Endothelial cell of umbilical vein (primary cell): ENCODE measurements at regions not wholly inside any gene's neighbourhood (a gene's known extent, or its start where the extent isn't known, plus 50 kb on each side); places are given as distances from the start of the nearest gene placed in this dataset.

ENCODE experiments used
- BruUV-seq: library from RNA; stranded (reverse); fragments of 400-500 nt; replicated peaks from 2 replicates; lab custom pipeline; 2021; lab: Mats Ljungman, UMichigan
- CTCF ChIA-PET: fragments of 300-600, 350-600 bp; sonication (Branson Sonifier 250); formaldehyde crosslinking; loops from one replicate; lab custom pipeline; 2021; ENCODE audit warnings: antibody characterized with exemption, inconsistent platforms; lab: Charles Lee
- POLR2A ChIA-PET: fragments of 300-600, 350-600 bp; sonication (Branson Sonifier 250); formaldehyde crosslinking; loops from one replicate; lab custom pipeline; 2021; ENCODE audit warnings: antibody characterized with exemption, inconsistent platforms; lab: Charles Lee
- DNase-seq: peaks from one replicate; pipeline ENCODE4 v3.0.0-alpha.2; 2011; ENCODE audit warnings: low read depth, low spot score
- FAIRE-seq: peaks from 2 replicates; lab custom pipeline; 2011; peaks lifted over from hg19 to GRCh38; lab: Jason Lieb, UNC
- H2AFZ ChIP-seq: 2 replicates; pipeline ENCODE4 v1.6.0; 2012; ENCODE audit warnings: low read depth, low read length, control low read depth, inconsistent platforms
- H3K27ac ChIP-seq: 2 replicates; pipeline ENCODE4 v1.5.1; 2011; ENCODE audit warnings: low read depth, mild to moderate bottlenecking, control low read depth, low read length, moderate library complexity; ENCODE audit not compliant: insufficient read depth
- H3K27me3 ChIP-seq, 2 experiments: 2 replicates each; pipeline versions ENCODE4 v1.6.0 to v1.6.1; 2011; ENCODE audit warnings: low read length in 2 of 2, mixed read lengths in 1 of 2; ENCODE audit not compliant: control insufficient read depth in 2 of 2, insufficient read depth in 2 of 2
- H3K36me3 ChIP-seq, 2 experiments: 2 replicates in 1 of 2; 3 replicates in 1 of 2; pipeline ENCODE4 v1.5.1; 2011; ENCODE audit warnings: low read length in 2 of 2, mild to moderate bottlenecking in 1 of 2, moderate library complexity in 1 of 2; ENCODE audit not compliant: control insufficient read depth in 2 of 2, insufficient read depth in 2 of 2; ENCODE audit errors: extremely low read depth in 1 of 2
- H3K4me1 ChIP-seq: 3 replicates; pipeline ENCODE4 v1.5.1; 2011; ENCODE audit warnings: mild to moderate bottlenecking, low read length; ENCODE audit not compliant: control insufficient read depth, insufficient read depth; ENCODE audit errors: extremely low read depth
- H3K4me2 ChIP-seq: 2 replicates; pipeline ENCODE4 v1.6.1; 2011; ENCODE audit warnings: low read length, control low read depth, mixed read lengths; ENCODE audit not compliant: insufficient read depth
- H3K4me3 ChIP-seq, 3 experiments: fragments of 200-600 bp in 1 of 3; sonication (generic), shearing (Covaris generic) in 1 of 3; replicated peaks in 1 of 3; 2 replicates each; pipeline ENCODE4 v1.5.1; 2011 to 2016; ENCODE audit warnings: control low read depth in 3 of 3, low read length in 3 of 3, mild to moderate bottlenecking in 2 of 3, inconsistent platforms in 1 of 3, low read depth in 1 of 3, moderate library complexity in 1 of 3; ENCODE audit not compliant: insufficient read depth in 1 of 3
- H3K79me2 ChIP-seq: 2 replicates; pipeline ENCODE4 v1.6.0; 2012; ENCODE audit warnings: low read length, inconsistent platforms; ENCODE audit not compliant: control insufficient read depth, insufficient read depth
- H3K9ac ChIP-seq: replicated peaks from 2 replicates; pipeline ENCODE3; 2011; ENCODE audit warnings: low read length, control low read depth; ENCODE audit not compliant: insufficient read depth; ENCODE audit errors: extremely low read depth
- H3K9me1 ChIP-seq: replicated peaks from 3 replicates; pipeline ENCODE4 v1.6.0; 2011; ENCODE audit warnings: mild to moderate bottlenecking, low read length; ENCODE audit not compliant: control insufficient read depth, insufficient read depth; ENCODE audit errors: extremely low read depth
- H3K9me3 ChIP-seq: replicated peaks from 2 replicates; pipeline ENCODE4 v1.5.1; 2012; ENCODE audit warnings: low read length, inconsistent platforms; ENCODE audit not compliant: control insufficient read depth, insufficient read depth
- H4K20me1 ChIP-seq: replicated peaks from 2 replicates; pipeline ENCODE3; 2011; ENCODE audit warnings: mild to moderate bottlenecking, low read length; ENCODE audit not compliant: control insufficient read depth, insufficient read depth; ENCODE audit errors: extremely low read depth
- CTCF ChIP-seq, 2 donors: IDR thresholded peaks; 1 replicate in 1 of 2; 2 replicates in 1 of 2; pipeline ENCODE4 v1.5.1; 2011; ENCODE audit warnings: low read length in 2 of 2, mild to moderate bottlenecking in 2 of 2, moderate library complexity in 2 of 2, control low read depth in 1 of 2, inconsistent platforms in 1 of 2, low read depth in 1 of 2; ENCODE audit not compliant: insufficient read depth in 1 of 2; ENCODE audit errors: extremely low read depth in 1 of 2
- EZH2 ChIP-seq: IDR thresholded peaks from 2 replicates; pipeline ENCODE4 v1.6.1; 2012; ENCODE audit warnings: borderline replicate concordance, low read depth, mild to moderate bottlenecking, moderate library complexity, low read length, inconsistent platforms; ENCODE audit not compliant: severe bottlenecking
- FOS ChIP-seq: IDR thresholded peaks from 2 replicates; pipeline ENCODE4 v1.6.1; 2011; ENCODE audit warnings: mild to moderate bottlenecking, low read length, moderate library complexity, borderline replicate concordance; ENCODE audit not compliant: insufficient read depth
- GATA2 ChIP-seq: IDR thresholded peaks from 2 replicates; pipeline ENCODE4 v1.7.0; 2011; ENCODE audit warnings: low read depth, mild to moderate bottlenecking, moderate library complexity, mixed read lengths, low read length; ENCODE audit not compliant: insufficient read length, insufficient read depth
- JUN ChIP-seq: IDR thresholded peaks from 2 replicates; pipeline ENCODE4 v1.6.1; 2011; ENCODE audit warnings: borderline replicate concordance, low read depth; ENCODE audit not compliant: insufficient read length, insufficient read depth
- MAX ChIP-seq: IDR thresholded peaks from 2 replicates; pipeline ENCODE4 v1.6.1; 2011; ENCODE audit not compliant: insufficient read depth, insufficient read length
- MYC ChIP-seq: IDR thresholded peaks from one replicate; pipeline ENCODE4 v1.6.1; 2011; ENCODE audit warnings: mild to moderate bottlenecking, low read depth, low read length
- POLR2A ChIP-seq: IDR thresholded peaks from 2 replicates; pipeline ENCODE4 v1.6.1; 2012; ENCODE audit warnings: low read depth, mild to moderate bottlenecking, control low read depth, low read length
- POLR2AphosphoS5 ChIP-seq: IDR thresholded peaks from 2 replicates; pipeline ENCODE4 v1.6.1; 2012; ENCODE audit warnings: low read depth, mild to moderate bottlenecking, control low read depth, low read length, moderate library complexity; ENCODE audit not compliant: insufficient read depth
- dilution Hi-C: fragments of 300-500 bp; cut with MboI; formaldehyde crosslinking; loops from one replicate; pipeline ENCODE4 v1.15.0; 2019; ENCODE audit warnings: low sequenced_read_pairs; ENCODE audit not compliant: extremely low pct_ligation_motif_present
- intact Hi-C: fragments of 100-400 bp; cut with micrococcal nuclease; formaldehyde crosslinking; loops from one replicate; pipeline ENCODE4 v1.10.0; 2022

GRCh38 chr2:31666878-31667277 lies 86.1 kb upstream of the SRD5A2 start:
- H3K27me3 ChIP-seq, result no peaks in the 10 kb centered on the region
- no peak overlapping the region for H3K4me3 ChIP-seq
- no peaks in the 10 kb centered on the region for H3K4me1 ChIP-seq
- no peak for TF ChIP-seq EZH2
- no peak for TF ChIP-seq MAX
- TF ChIP-seq MYC, result no peak
- no peak for TF ChIP-seq CTCF (IDR thresholded peaks at IDR 0.05; ENCODE audit: extremely low read depth in 1 of 2, insufficient read depth in 1 of 2, low read depth in 1 of 2, low read length in 2 of 2)
- TF ChIP-seq GATA2, result no peak
- no peak for TF ChIP-seq POLR2A
- TF ChIP-seq POLR2AphosphoS5, result no peak
- no peak for TF ChIP-seq FOS
- no peak for TF ChIP-seq JUN
- FAIRE-seq, result no peak
- POLR2A ChIA-PET, result no interaction called here
- BruUV-seq, result no TSS peak
- no peak overlapping the region for H3K4me2 ChIP-seq
- dilution Hi-C loops (no loop called here), intact Hi-C loops (no loop called here)
- no peaks in the 10 kb centered on the region for H3K9me3 ChIP-seq
- H3K9me1 ChIP-seq, result no peaks in the 10 kb centered on the region
- CTCF ChIA-PET, result no interaction called here
- no peak for DNase-seq
- no peaks in the 10 kb centered on the region for H3K79me2 ChIP-seq
- no peaks in the 10 kb centered on the region for H4K20me1 ChIP-seq
- no peak overlapping the region for H3K27ac ChIP-seq
- no peak overlapping the region for H2AFZ ChIP-seq
- no peak overlapping the region for H3K9ac ChIP-seq
- H3K36me3 ChIP-seq, result no peaks in the 10 kb centered on the region
